ENCODE measurements at regions not wholly inside any gene's neighbourhood (a gene's known extent, or its start where the extent isn't known, plus 50 kb on each side); places are given as distances from the start of the nearest gene placed in this dataset.

GRCh38 chr1:60133000-60133673, 59.6 kb upstream of the C1orf87 start:
- TF ChIP-seq CTCF (IDR thresholded peaks at IDR 0.05; ENCODE audit: low read depth, low read length), result no peak
- TF ChIP-seq EZH2phosphoT487 (IDR thresholded peaks at IDR 0.05; ENCODE audit: low read depth), result no peak

Measured in OCI-LY3 (cell line).